ENCODE measurements at regions not wholly inside any gene's neighbourhood (a gene's known extent, or its start where the extent isn't known, plus 50 kb on each side); places are given as distances from the start of the nearest gene placed in this dataset.

GRCh38 chr9:82570226-82570625 is 492.7 kb downstream of the RASEF start:
- TF ChIP-seq CTCF (IDR thresholded peaks at IDR 0.05; ENCODE audit: low read depth, low read length, poor library complexity, severe bottlenecking) (no peak), EZH2phosphoT487 (IDR thresholded peaks at IDR 0.05; ENCODE audit: borderline replicate concordance, low read length) (no peak)

Measured in DOHH2 (cell line).